HUES6 (cell line): ENCODE measurements at regions not wholly inside any gene's neighbourhood (a gene's known extent, or its start where the extent isn't known, plus 50 kb on each side); places are given as distances from the start of the nearest gene placed in this dataset.
A peak's percentile ranks its signal among the peaks of the same experiment; 100 is the strongest.
"Not testable (repeated sequence)": the region's sequence is repeated elsewhere in the genome, so short reads cannot be mapped to it uniquely, and the experiment has no call there.

Source experiments
- H3K27ac ChIP-seq: 2 replicates; pipeline ENCODE4 v1.7.0; 2013; ENCODE audit warnings: low read depth, mild to moderate bottlenecking, low read length, inconsistent platforms
- H3K27me3 ChIP-seq: 2 replicates; pipeline ENCODE4 v1.6.1; 2013; ENCODE audit warnings: low read length; ENCODE audit not compliant: control insufficient read depth, insufficient read depth
- H3K36me3 ChIP-seq: 2 replicates; pipeline ENCODE4 v1.6.1; 2013; ENCODE audit warnings: low read length; ENCODE audit not compliant: control insufficient read depth, insufficient read depth
- H3K4me1 ChIP-seq: 2 replicates; pipeline ENCODE4 v1.6.1; 2013; ENCODE audit warnings: low read length; ENCODE audit not compliant: control insufficient read depth, insufficient read depth
- H3K4me3 ChIP-seq: 2 replicates; pipeline ENCODE4 v1.5.1; 2013; ENCODE audit warnings: low read depth, low read length
- H3K9ac ChIP-seq: one replicate; pipeline ENCODE4 v1.6.1; 2013; ENCODE audit warnings: mild to moderate bottlenecking, low read length
- H3K9me3 ChIP-seq: 2 replicates; pipeline ENCODE4 v1.6.1; 2013; ENCODE audit warnings: low read depth, low read length; ENCODE audit not compliant: control insufficient read depth, insufficient read depth

DNA sequence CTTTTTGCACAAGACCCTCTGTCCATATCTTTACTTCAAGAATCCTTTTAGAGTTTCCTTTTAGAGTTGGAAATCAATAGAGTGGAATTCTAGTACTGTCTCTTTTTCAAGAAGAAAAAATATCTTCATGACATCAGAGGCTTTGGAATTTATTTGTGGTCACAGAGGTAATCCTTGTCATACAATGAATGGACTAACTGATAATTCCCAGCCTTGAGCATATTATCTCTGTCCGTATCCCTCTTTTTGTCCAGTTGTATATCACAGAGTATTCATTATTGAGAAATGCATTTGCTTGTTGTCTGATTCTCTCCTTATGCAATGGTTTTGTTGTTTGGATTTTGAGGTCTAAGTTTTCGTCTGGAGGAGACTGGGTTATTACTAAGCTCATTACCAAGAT, 82.0 kb upstream of the HAPLN1 start:
- Histone ChIP-seq H3K27ac (no peak overlapping the region), H3K4me1 (no peaks in the 10 kb centered on the region), H3K4me3 (no peak overlapping the region)

GRCh38 chr5:83800201-83800600, 79.5 kb upstream of the HAPLN1 start:
- no peaks in the 10 kb centered on the region for H3K36me3 ChIP-seq
- no peak overlapping the region for H3K4me3 ChIP-seq
- H3K9ac ChIP-seq: no peak overlapping the region

More for the DNA sequence above, 82.0 kb upstream of the HAPLN1 start:
- Histone ChIP-seq H3K9me3 (no peaks in the 10 kb centered on the region), H3K9ac (no peak overlapping the region), H3K27me3 (no peaks in the 10 kb centered on the region), H3K36me3 (no peaks in the 10 kb centered on the region)

DNA sequence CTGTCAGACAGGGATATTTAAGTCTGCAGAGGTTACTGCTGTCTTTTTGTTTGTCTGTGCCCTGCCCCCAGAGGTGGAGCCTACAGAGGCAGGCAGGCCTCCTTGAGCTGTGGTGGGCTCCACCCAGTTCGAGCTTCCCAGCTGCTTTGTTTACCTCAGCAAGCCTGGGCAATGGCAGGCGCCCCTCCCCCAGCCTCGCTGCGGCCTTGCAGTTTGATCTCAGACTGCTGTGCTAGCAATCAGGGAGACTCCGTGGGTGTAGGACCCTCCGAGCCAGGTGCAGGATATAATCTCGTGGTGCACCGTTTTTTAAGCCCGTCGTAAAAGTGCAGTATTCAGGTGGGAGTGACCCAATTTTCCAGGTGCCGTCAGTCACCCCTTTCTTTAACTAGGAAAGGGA, 78.4 kb upstream of the HAPLN1 start:
- peak overlapping the region; percentile 55 for H3K4me3 ChIP-seq
- not testable (repeated sequence) for H3K9me3 ChIP-seq, H3K36me3 ChIP-seq, H3K27me3 ChIP-seq, H3K27ac ChIP-seq, H3K4me1 ChIP-seq, H3K9ac ChIP-seq

More at GRCh38 chr5:83800201-83800600, 79.5 kb upstream of the HAPLN1 start:
- Histone ChIP-seq H3K27me3 (no peaks in the 10 kb centered on the region), H3K9me3 (no peaks in the 10 kb centered on the region), H3K27ac (no peak overlapping the region), H3K4me1 (no peaks in the 10 kb centered on the region)

GRCh38 chr5:83789371-83789770, 68.7 kb upstream of the HAPLN1 start:
- no peaks in the 10 kb centered on the region for H3K27me3 ChIP-seq
- no peak overlapping the region for H3K4me3 ChIP-seq
- H3K9me3 ChIP-seq: no peaks in the 10 kb centered on the region
- H3K27ac ChIP-seq: peak overlapping the region; percentile 18; the same call in 1 of the 2 replicates
- no peaks in the 10 kb centered on the region for H3K4me1 ChIP-seq
- H3K36me3 ChIP-seq: no peaks in the 10 kb centered on the region
- H3K9ac ChIP-seq: no peak overlapping the region

- Histone ChIP-seq H3K36me3 (no peaks in the 10 kb centered on the region), H3K27me3 (no peaks in the 10 kb centered on the region), H3K4me3 (no peak overlapping the region), H3K4me1 (no peaks in the 10 kb centered on the region), H3K9ac (no peak overlapping the region), H3K9me3 (no peaks in the 10 kb centered on the region), H3K27ac (no peak overlapping the region; the same call in 1 of the 2 replicates)
These were observed 67.0 kb upstream of the HAPLN1 start for GRCh38 chr5:83787631-83788030.

DNA sequence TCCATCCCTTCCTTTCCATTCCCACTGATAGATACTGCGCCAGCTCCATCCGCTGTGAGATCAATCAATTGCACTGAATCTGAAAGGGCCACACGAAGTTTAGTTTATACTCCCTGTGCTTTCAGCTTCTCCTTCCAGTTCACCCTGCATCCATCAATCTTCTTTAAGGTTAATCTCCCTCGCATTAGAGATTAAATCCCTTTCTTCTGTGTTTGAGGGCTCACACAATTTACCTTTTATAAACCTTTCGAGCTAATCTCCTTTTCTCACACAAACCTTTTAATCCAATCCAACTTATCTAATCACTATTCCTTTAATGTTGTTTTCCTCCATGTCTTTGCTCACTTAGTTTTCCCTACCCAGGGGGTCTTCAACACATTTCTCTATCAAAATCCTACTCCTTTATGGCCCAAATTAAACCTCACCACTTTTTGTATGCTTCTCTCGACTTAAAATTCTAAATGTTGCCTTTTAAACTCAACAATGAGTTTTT, 64.6 kb upstream of the HAPLN1 start:
- no peaks in the 10 kb centered on the region for H3K36me3 ChIP-seq
- H3K27me3 ChIP-seq: no peaks in the 10 kb centered on the region
- H3K4me3 ChIP-seq: no peak overlapping the region
- H3K4me1 ChIP-seq: no peaks in the 10 kb centered on the region
- H3K27ac ChIP-seq: no peak overlapping the region
- no peaks in the 10 kb centered on the region for H3K9me3 ChIP-seq
- H3K9ac ChIP-seq: no peak overlapping the region

GRCh38 chr5:83780699-83781350, 60.2 kb upstream of the HAPLN1 start:
- Histone ChIP-seq H3K27me3 (no peaks in the 10 kb centered on the region), H3K4me3 (no peak overlapping the region), H3K9ac (no peak overlapping the region), H3K9me3 (no peaks in the 10 kb centered on the region), H3K27ac (no peak overlapping the region), H3K36me3 (no peaks in the 10 kb centered on the region), H3K4me1 (no peaks in the 10 kb centered on the region)

GRCh38 chr5:83777856-83778255, 57.2 kb upstream of the HAPLN1 start:
- Histone ChIP-seq H3K9me3 (0 out of 2 replicates have a peak, but pooled peaks cover 2% of the 10 kb centered on the region), H3K27ac (no peak overlapping the region), H3K4me1 (no peaks in the 10 kb centered on the region)

DNA sequence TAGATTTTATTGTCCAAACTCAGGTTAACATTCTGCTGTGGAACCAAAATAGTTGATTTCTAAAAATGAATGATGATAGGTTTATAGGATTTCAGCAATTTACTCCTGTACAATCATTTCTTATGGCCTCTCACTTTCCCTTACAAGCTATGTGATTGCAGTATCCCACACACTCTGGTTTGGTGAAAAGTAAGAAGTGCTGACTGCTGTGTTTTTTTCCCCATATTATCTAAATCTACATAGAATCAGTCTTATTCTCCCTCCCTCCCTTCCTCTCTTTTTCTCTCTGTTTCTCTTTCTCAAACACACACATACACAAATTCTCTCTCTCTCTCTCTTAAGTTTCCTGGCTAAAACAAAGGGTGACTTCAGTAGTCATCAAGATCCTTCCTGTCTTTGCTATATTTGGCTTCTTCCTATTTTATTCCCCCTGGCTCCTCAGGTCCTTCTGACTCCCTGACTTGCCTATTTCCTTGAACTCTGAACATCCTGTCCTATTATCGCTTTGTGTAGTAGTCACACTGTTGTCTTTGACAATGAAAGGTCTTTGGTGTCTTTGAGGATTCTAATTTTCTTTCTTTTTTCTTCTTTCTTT, 55.9 kb upstream of the HAPLN1 start:
- no peaks in the 10 kb centered on the region for H3K36me3 ChIP-seq
- no peak overlapping the region for H3K27ac ChIP-seq
- H3K9me3 ChIP-seq: 0 out of 2 replicates have a peak, but pooled peaks cover 2% of the 10 kb centered on the region
- no peaks in the 10 kb centered on the region for H3K4me1 ChIP-seq
- H3K27me3 ChIP-seq: no peaks in the 10 kb centered on the region
- no peak overlapping the region for H3K9ac ChIP-seq
- H3K4me3 ChIP-seq: no peak overlapping the region

More at GRCh38 chr5:83777856-83778255, 57.2 kb upstream of the HAPLN1 start:
- no peak overlapping the region for H3K4me3 ChIP-seq
- H3K27me3 ChIP-seq: no peaks in the 10 kb centered on the region
- no peaks in the 10 kb centered on the region for H3K36me3 ChIP-seq
- H3K9ac ChIP-seq: no peak overlapping the region
